Fibroblast of lung (primary cell): ENCODE measurements at regions not wholly inside any gene's neighbourhood (a gene's known extent, or its start where the extent isn't known, plus 50 kb on each side); places are given as distances from the start of the nearest gene placed in this dataset.

Experiments
- EZH2 ChIP-seq: IDR thresholded peaks from 2 replicates; pipeline ENCODE4 v1.5.1; 2012; ENCODE audit warnings: low read length, control low read depth, mild to moderate bottlenecking; ENCODE audit errors: missing control alignments
- TF ChIP-seq, protein P1 (sequence below), 2 donors: IDR thresholded peaks in 1 of 2; conservative IDR thresholded peaks in 1 of 2; 1 replicate in 1 of 2; 2 replicates in 1 of 2; pipeline ENCODE4 v1.5.1; 2011 to 2012; ENCODE audit warnings: low read length in 2 of 2, control low read depth in 1 of 2, inconsistent platforms in 1 of 2, low read depth in 1 of 2, mild to moderate bottlenecking in 1 of 2

DNA sequence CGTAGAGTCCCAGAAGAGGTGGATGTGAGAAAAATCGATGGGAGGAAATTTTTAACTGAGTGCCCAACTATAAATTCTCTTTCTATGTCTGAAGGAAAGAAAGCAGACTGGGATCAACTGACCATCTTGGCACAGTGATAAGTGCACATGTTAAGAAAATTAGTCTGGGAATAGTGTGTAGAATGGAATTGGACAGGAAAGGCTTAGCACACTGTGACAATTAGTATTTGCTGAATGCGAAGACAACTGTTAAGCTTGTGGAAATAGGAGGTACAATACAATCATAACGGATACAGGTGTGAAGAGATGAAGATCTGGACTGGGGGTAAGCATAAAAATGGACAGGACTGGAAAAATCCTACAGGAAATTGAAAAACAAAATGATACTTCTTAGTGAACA is 114.3 kb downstream of the FAM50B start:
- TF ChIP-seq, protein P1, sequence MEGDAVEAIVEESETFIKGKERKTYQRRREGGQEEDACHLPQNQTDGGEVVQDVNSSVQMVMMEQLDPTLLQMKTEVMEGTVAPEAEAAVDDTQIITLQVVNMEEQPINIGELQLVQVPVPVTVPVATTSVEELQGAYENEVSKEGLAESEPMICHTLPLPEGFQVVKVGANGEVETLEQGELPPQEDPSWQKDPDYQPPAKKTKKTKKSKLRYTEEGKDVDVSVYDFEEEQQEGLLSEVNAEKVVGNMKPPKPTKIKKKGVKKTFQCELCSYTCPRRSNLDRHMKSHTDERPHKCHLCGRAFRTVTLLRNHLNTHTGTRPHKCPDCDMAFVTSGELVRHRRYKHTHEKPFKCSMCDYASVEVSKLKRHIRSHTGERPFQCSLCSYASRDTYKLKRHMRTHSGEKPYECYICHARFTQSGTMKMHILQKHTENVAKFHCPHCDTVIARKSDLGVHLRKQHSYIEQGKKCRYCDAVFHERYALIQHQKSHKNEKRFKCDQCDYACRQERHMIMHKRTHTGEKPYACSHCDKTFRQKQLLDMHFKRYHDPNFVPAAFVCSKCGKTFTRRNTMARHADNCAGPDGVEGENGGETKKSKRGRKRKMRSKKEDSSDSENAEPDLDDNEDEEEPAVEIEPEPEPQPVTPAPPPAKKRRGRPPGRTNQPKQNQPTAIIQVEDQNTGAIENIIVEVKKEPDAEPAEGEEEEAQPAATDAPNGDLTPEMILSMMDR (conservative IDR thresholded peaks at IDR 0.05 in 1 of 2, IDR thresholded peaks at IDR 0.05 in 1 of 2; ENCODE audit: low read depth in 1 of 2, low read length in 2 of 2) = no peak
- TF ChIP-seq EZH2 = no peak
